ENCODE measurements at regions not wholly inside any gene's neighbourhood (a gene's known extent, or its start where the extent isn't known, plus 50 kb on each side); places are given as distances from the start of the nearest gene placed in this dataset.

GRCh38 chr13:31653730-31654129 lies 85.6 kb upstream of the RXFP2 start:
- no peaks in the 10 kb centered on the region for H3K27me3 ChIP-seq (ENCODE audit: control insufficient read depth, insufficient read depth, low read length)

GRCh38 chr13:31663880-31664585 lies 75.3 kb upstream of the RXFP2 start:
- DNase-seq (ENCODE audit: low read depth, low spot score): no peak
- Histone ChIP-seq H3K9me3 (ENCODE audit: control insufficient read depth, insufficient read depth, low read length) (no peaks in the 10 kb centered on the region), H3K27ac (ENCODE audit: low read depth, low read length) (no peak overlapping the region), H3K4me3 (ENCODE audit: low read depth, low read length) (no peak overlapping the region), H3K27me3 (ENCODE audit: control insufficient read depth, insufficient read depth, low read length) (no peaks in the 10 kb centered on the region)
- no peak for TF ChIP-seq CTCF (IDR thresholded peaks at IDR 0.05; ENCODE audit: low read depth, low read length)
- POLR2A ChIA-PET: no interaction called here
- CTCF ChIA-PET: no interaction called here

More at GRCh38 chr13:31653730-31654129, 85.6 kb upstream of the RXFP2 start:
- Histone ChIP-seq H3K9me3 (ENCODE audit: control insufficient read depth, insufficient read depth, low read length) (no peaks in the 10 kb centered on the region), H3K27ac (ENCODE audit: low read depth, low read length) (no peak overlapping the region), H3K4me3 (ENCODE audit: low read depth, low read length) (no peak overlapping the region)
- ChIA-PET CTCF (no interaction called here), POLR2A (no interaction called here)
- TF ChIP-seq CTCF (IDR thresholded peaks at IDR 0.05; ENCODE audit: low read depth, low read length): no peak
- DNase-seq (ENCODE audit: low read depth, low spot score): no peak

- DNase-seq (ENCODE audit: low read depth, low spot score): no peak
- Histone ChIP-seq H3K9me3 (ENCODE audit: control insufficient read depth, insufficient read depth, low read length) (no peaks in the 10 kb centered on the region), H3K27me3 (ENCODE audit: control insufficient read depth, insufficient read depth, low read length) (peaks cover 6% of the 10 kb centered on the region), H3K27ac (ENCODE audit: low read depth, low read length) (no peak overlapping the region), H3K4me3 (ENCODE audit: low read depth, low read length) (no peak overlapping the region)
- no peak for TF ChIP-seq CTCF (IDR thresholded peaks at IDR 0.05; ENCODE audit: low read depth, low read length)
- CTCF ChIA-PET: no interaction called here
- POLR2A ChIA-PET: no interaction called here
Observed at GRCh38 chr13:31670831-31671617, 68.3 kb upstream of the RXFP2 start.

GRCh38 chr13:31674051-31674450 lies 65.3 kb upstream of the RXFP2 start:
- H3K27ac ChIP-seq (ENCODE audit: low read depth, low read length): no peak overlapping the region
- H3K27me3 ChIP-seq (ENCODE audit: control insufficient read depth, insufficient read depth, low read length): peaks cover 6% of the 10 kb centered on the region
- no peak for DNase-seq (ENCODE audit: low read depth, low spot score)
- ChIA-PET CTCF (no interaction called here), POLR2A (no interaction called here)
- no peaks in the 10 kb centered on the region for H3K9me3 ChIP-seq (ENCODE audit: control insufficient read depth, insufficient read depth, low read length)
- no peak for TF ChIP-seq CTCF (IDR thresholded peaks at IDR 0.05; ENCODE audit: low read depth, low read length)
- no peak overlapping the region for H3K4me3 ChIP-seq (ENCODE audit: low read depth, low read length)

- CTCF ChIA-PET: no interaction called here
- POLR2A ChIA-PET: no interaction called here
- H3K4me3 ChIP-seq (ENCODE audit: low read depth, low read length): no peak overlapping the region
- peaks cover 6% of the 10 kb centered on the region for H3K27me3 ChIP-seq (ENCODE audit: control insufficient read depth, insufficient read depth, low read length)
- no peaks in the 10 kb centered on the region for H3K9me3 ChIP-seq (ENCODE audit: control insufficient read depth, insufficient read depth, low read length)
- TF ChIP-seq CTCF (IDR thresholded peaks at IDR 0.05; ENCODE audit: low read depth, low read length): no peak
- H3K27ac ChIP-seq (ENCODE audit: low read depth, low read length): no peak overlapping the region
- DNase-seq (ENCODE audit: low read depth, low spot score): no peak
Observed at GRCh38 chr13:31675440-31675953, 63.8 kb upstream of the RXFP2 start.

Data from AG04450 (cell line).